ENCODE measurements at regions not wholly inside any gene's neighbourhood (a gene's known extent, or its start where the extent isn't known, plus 50 kb on each side); places are given as distances from the start of the nearest gene placed in this dataset.

- 80% methylated on average over 11 of the region's 11 CpGs for WGBS (ENCODE audit: low lambda C conversion rate)
- TF ChIP-seq, protein P1, sequence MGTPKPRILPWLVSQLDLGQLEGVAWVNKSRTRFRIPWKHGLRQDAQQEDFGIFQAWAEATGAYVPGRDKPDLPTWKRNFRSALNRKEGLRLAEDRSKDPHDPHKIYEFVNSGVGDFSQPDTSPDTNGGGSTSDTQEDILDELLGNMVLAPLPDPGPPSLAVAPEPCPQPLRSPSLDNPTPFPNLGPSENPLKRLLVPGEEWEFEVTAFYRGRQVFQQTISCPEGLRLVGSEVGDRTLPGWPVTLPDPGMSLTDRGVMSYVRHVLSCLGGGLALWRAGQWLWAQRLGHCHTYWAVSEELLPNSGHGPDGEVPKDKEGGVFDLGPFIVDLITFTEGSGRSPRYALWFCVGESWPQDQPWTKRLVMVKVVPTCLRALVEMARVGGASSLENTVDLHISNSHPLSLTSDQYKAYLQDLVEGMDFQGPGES (IDR thresholded peaks at IDR 0.05; ENCODE audit: low read depth, low read length) = no peak
- TF ChIP-seq RCOR1 (IDR thresholded peaks at IDR 0.05; ENCODE audit: low read length) (no peak), FOXJ3 (CRISPR knock-in tag; IDR thresholded peaks at IDR 0.05) (no peak), EZH2phosphoT487 (IDR thresholded peaks at IDR 0.05; ENCODE audit: borderline replicate concordance, low read depth) (no peak), POLR2AphosphoS5 (IDR thresholded peaks at IDR 0.05; ENCODE audit: low read depth, low read length) (no peak), TCF12 (IDR thresholded peaks at IDR 0.05) (no peak), MEF2A (IDR thresholded peaks at IDR 0.05; ENCODE audit: borderline replicate concordance, low read depth) (no peak), GABPA (IDR thresholded peaks at IDR 0.05; ENCODE audit: low read depth) (no peak), SIN3A (IDR thresholded peaks at IDR 0.05; ENCODE audit: borderline replicate concordance, low read depth, low read length) (no peak), SMC3 (IDR thresholded peaks at IDR 0.05; ENCODE audit: low read depth, low read length) (no peak), TEAD4 (IDR thresholded peaks at IDR 0.05; ENCODE audit: borderline replicate concordance, insufficient read depth) (no peak)
- TF ChIP-seq, protein P2, sequence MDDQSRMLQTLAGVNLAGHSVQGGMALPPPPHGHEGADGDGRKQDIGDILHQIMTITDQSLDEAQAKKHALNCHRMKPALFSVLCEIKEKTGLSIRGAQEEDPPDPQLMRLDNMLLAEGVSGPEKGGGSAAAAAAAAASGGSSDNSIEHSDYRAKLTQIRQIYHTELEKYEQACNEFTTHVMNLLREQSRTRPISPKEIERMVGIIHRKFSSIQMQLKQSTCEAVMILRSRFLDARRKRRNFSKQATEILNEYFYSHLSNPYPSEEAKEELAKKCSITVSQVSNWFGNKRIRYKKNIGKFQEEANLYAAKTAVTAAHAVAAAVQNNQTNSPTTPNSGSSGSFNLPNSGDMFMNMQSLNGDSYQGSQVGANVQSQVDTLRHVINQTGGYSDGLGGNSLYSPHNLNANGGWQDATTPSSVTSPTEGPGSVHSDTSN (IDR thresholded peaks at IDR 0.05) = no peak
- TF ChIP-seq, protein P3, sequence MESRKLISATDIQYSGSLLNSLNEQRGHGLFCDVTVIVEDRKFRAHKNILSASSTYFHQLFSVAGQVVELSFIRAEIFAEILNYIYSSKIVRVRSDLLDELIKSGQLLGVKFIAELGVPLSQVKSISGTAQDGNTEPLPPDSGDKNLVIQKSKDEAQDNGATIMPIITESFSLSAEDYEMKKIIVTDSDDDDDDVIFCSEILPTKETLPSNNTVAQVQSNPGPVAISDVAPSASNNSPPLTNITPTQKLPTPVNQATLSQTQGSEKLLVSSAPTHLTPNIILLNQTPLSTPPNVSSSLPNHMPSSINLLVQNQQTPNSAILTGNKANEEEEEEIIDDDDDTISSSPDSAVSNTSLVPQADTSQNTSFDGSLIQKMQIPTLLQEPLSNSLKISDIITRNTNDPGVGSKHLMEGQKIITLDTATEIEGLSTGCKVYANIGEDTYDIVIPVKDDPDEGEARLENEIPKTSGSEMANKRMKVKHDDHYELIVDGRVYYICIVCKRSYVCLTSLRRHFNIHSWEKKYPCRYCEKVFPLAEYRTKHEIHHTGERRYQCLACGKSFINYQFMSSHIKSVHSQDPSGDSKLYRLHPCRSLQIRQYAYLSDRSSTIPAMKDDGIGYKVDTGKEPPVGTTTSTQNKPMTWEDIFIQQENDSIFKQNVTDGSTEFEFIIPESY (IDR thresholded peaks at IDR 0.05; ENCODE audit: borderline replicate concordance, low read depth) = no peak
- H3K27me3 ChIP-seq (ENCODE audit: insufficient read depth) = no peaks in the 10 kb centered on the region
- H3K9me2 ChIP-seq = no peaks in the 10 kb centered on the region
- no peak overlapping the region for H3K9ac ChIP-seq
- H3K36me3 ChIP-seq (replicated peaks in 1 of 2; ENCODE audit: control insufficient read depth in 1 of 2, insufficient read depth in 2 of 2, low read length in 1 of 2) = no peaks in the 10 kb centered on the region
- no peak overlapping the region for H3K4me2 ChIP-seq
- no peaks in the 10 kb centered on the region for H3K9me3 ChIP-seq
- no peak overlapping the region for H3K4me3 ChIP-seq (ENCODE audit: low read depth in 2 of 2, low read length in 1 of 2)
- ChIA-PET CTCF (interaction anchor here (0.7 to 3.8 kb wide), 4 partner anchors 11 to 37 kb away, joined by 3 to 19 read pairs (median 3); no protein-coding TSS in a partner anchor), POLR2A (interaction anchor here (1.0 kb wide), 1 partner anchor 14 kb away, joined by 3 read pairs; no protein-coding TSS in a partner anchor)
- no peak for DNase-seq
- H4K20me1 ChIP-seq (ENCODE audit: insufficient read depth) = peaks cover 9% of the 10 kb centered on the region; the same call in 1 of the 2 replicates
- H2AFZ ChIP-seq (ENCODE audit: low read depth) = no peak overlapping the region
- peaks cover 0 to 76% of the 10 kb centered on the region in 2 experiments; a peak in 1 of 4 replicates for H3K4me1 ChIP-seq (ENCODE audit: control insufficient read depth in 1 of 2, insufficient read depth in 2 of 2, low read depth in 1 of 2, low read length in 1 of 2)
- no peak overlapping the region; a peak in 1 of 4 replicates for H3K27ac ChIP-seq (ENCODE audit: low read depth in 2 of 2, low read length in 1 of 2)
- no peaks in the 10 kb centered on the region for H3F3A ChIP-seq (replicated peaks; ENCODE audit: insufficient read depth)
- H3K79me2 ChIP-seq (ENCODE audit: insufficient read depth) = no peaks in the 10 kb centered on the region
Observed at GRCh38 chr16:85312174-85312573, 199.9 kb upstream of the CIBAR2 start.
